GM08714 (cell line): ENCODE measurements at regions not wholly inside any gene's neighbourhood (a gene's known extent, or its start where the extent isn't known, plus 50 kb on each side); places are given as distances from the start of the nearest gene placed in this dataset.
"Not testable (repeated sequence)": the region's sequence is repeated elsewhere in the genome, so short reads cannot be mapped to it uniquely, and the experiment has no call there.

Source experiments
- H3K4me3 ChIP-seq: fragments of 200-500 bp; sonication (Bioruptor generic); 2 replicates; pipeline ENCODE4 v1.5.1; 2014; ENCODE audit warnings: mild to moderate bottlenecking, low read length, inconsistent platforms
- ZNF274 ChIP-seq: IDR thresholded peaks from 2 replicates; pipeline ENCODE4 v1.6.1; 2012; ENCODE audit warnings: mild to moderate bottlenecking, low read depth, low read length

- TF ChIP-seq ZNF274 = no peak
- no peak overlapping the region for H3K4me3 ChIP-seq
Measured at GRCh38 chr9:108417726-108418125, 438.1 kb downstream of the ACTL7B start.

- no peak overlapping the region for H3K4me3 ChIP-seq
- no peak for TF ChIP-seq ZNF274
Measured at GRCh38 chr9:108417312-108417711, 438.5 kb downstream of the ACTL7B start.

GRCh38 chr9:108416324-108416723, 439.5 kb downstream of the ACTL7B start:
- no peak for TF ChIP-seq ZNF274

GRCh38 chr9:108413809-108414208, 442.0 kb downstream of the ACTL7B start:
- no peak for TF ChIP-seq ZNF274
- H3K4me3 ChIP-seq = no peak overlapping the region

More at GRCh38 chr9:108416324-108416723, 439.5 kb downstream of the ACTL7B start:
- no peak overlapping the region for H3K4me3 ChIP-seq

GRCh38 chr9:108412755-108413154, 443.0 kb downstream of the ACTL7B start:
- no peak for TF ChIP-seq ZNF274

GRCh38 chr9:108411632-108412031, 444.2 kb downstream of the ACTL7B start:
- no peak overlapping the region for H3K4me3 ChIP-seq
- no peak for TF ChIP-seq ZNF274

More at GRCh38 chr9:108412755-108413154, 443.0 kb downstream of the ACTL7B start:
- no peak overlapping the region for H3K4me3 ChIP-seq

- no peak overlapping the region for H3K4me3 ChIP-seq
- no peak for TF ChIP-seq ZNF274
Measured at GRCh38 chr9:108410161-108410560, 445.6 kb downstream of the ACTL7B start.

- H3K4me3 ChIP-seq = no peak overlapping the region
- TF ChIP-seq ZNF274 = no peak
Measured at GRCh38 chr9:108400297-108400696, 455.5 kb downstream of the ACTL7B start.

GRCh38 chr9:108399851-108400250, 455.9 kb downstream of the ACTL7B start:
- no peak for TF ChIP-seq ZNF274
- no peak overlapping the region for H3K4me3 ChIP-seq

GRCh38 chr9:108397286-108397685, 458.5 kb downstream of the ACTL7B start:
- H3K4me3 ChIP-seq = no peak overlapping the region
- no peak for TF ChIP-seq ZNF274

- no peak for TF ChIP-seq ZNF274
Measured at GRCh38 chr9:108396611-108397010, 459.2 kb downstream of the ACTL7B start.

GRCh38 chr9:108396193-108396592, 459.6 kb downstream of the ACTL7B start:
- H3K4me3 ChIP-seq = no peak overlapping the region
- TF ChIP-seq ZNF274 = no peak

More at GRCh38 chr9:108396611-108397010, 459.2 kb downstream of the ACTL7B start:
- no peak overlapping the region for H3K4me3 ChIP-seq

GRCh38 chr9:108395421-108395820, 460.4 kb downstream of the ACTL7B start:
- H3K4me3 ChIP-seq = no peak overlapping the region
- TF ChIP-seq ZNF274 = no peak

- no peak overlapping the region for H3K4me3 ChIP-seq
- TF ChIP-seq ZNF274 = no peak
Measured at GRCh38 chr9:108394726-108395125, 461.1 kb downstream of the ACTL7B start.

GRCh38 chr9:108393481-108394001, 462.2 kb downstream of the ACTL7B start:
- not testable (repeated sequence) for H3K4me3 ChIP-seq

- no peak for TF ChIP-seq ZNF274
- H3K4me3 ChIP-seq = no peak overlapping the region
Measured at GRCh38 chr9:108392877-108393276, 462.9 kb downstream of the ACTL7B start.
